GM12878 (cell line): ENCODE measurements at regions not wholly inside any gene's neighbourhood (a gene's known extent, or its start where the extent isn't known, plus 50 kb on each side); places are given as distances from the start of the nearest gene placed in this dataset.

Experiments
- ATAC-seq: fragments of 200-7000 bp; cut with Tn5 transposase; 3 replicates; pipeline ENCODE4 v1.9.1; 2020; ENCODE audit warnings: mild to moderate bottlenecking, moderate library complexity
- BruUV-seq: library from RNA; stranded (reverse); fragments of 400-500 nt; replicated peaks from 2 replicates; lab custom pipeline; 2021; lab: Mats Ljungman, UMichigan
- CTCF ChIA-PET: fragments of 300-600 bp; sonication (Branson Sonifier 250); formaldehyde crosslinking; extraction: SDS; loops from one replicate; lab custom pipeline; 2021; ENCODE audit warnings: inconsistent platforms; lab: Yijun Ruan, JAX
- POLR2A ChIA-PET: fragments of 350-600 bp; formaldehyde crosslinking; extraction: SDS; loops from one replicate; lab custom pipeline; 2021; ENCODE audit warnings: inconsistent platforms; lab: Charles Lee
- RAD21 ChIA-PET: fragments of 300-600 bp; sonication (Branson Sonifier 250); formaldehyde crosslinking; loops from one replicate; lab custom pipeline; 2023; ENCODE audit warnings: antibody characterized with exemption; ENCODE audit not compliant: unreplicated experiment; lab: Charles Lee
- SMC1A ChIA-PET: fragments of 300-600 bp; sonication (Branson Sonifier 250); formaldehyde crosslinking; loops from one replicate; lab custom pipeline; 2023; ENCODE audit not compliant: unreplicated experiment, uncharacterized antibody; lab: Charles Lee
- DNase-seq: peaks from one replicate; pipeline ENCODE4 v3.0.0-alpha.2; 2011; ENCODE audit warnings: low read depth, low spot score
- FAIRE-seq: peaks from 3 replicates; lab custom pipeline; 2011; peaks lifted over from hg19 to GRCh38; lab: Jason Lieb, UNC
- H2AFZ ChIP-seq: 2 replicates; pipeline ENCODE4 v1.6.0; 2011; ENCODE audit warnings: low read depth, low read length, control low read depth; ENCODE audit not compliant: control insufficient read depth
- H3K27ac ChIP-seq: 2 replicates; pipeline ENCODE4 v1.5.1; 2011; ENCODE audit warnings: control low read depth; ENCODE audit not compliant: control insufficient read depth, insufficient read depth
- H3K27me3 ChIP-seq, 2 experiments: replicated peaks in 1 of 2; 2 replicates each; pipeline versions ENCODE4 v1.6.0 to v1.6.1; 2011; ENCODE audit warnings: low read length in 1 of 2; ENCODE audit not compliant: control insufficient read depth in 2 of 2, insufficient read depth in 2 of 2
- H3K36me3 ChIP-seq, 2 experiments: 2 replicates each; pipeline ENCODE4 v1.5.1; 2011; ENCODE audit warnings: low read length in 1 of 2; ENCODE audit not compliant: control insufficient read depth in 2 of 2, insufficient read depth in 2 of 2
- H3K4me1 ChIP-seq: 2 replicates; pipeline ENCODE4 v1.6.1; 2011; ENCODE audit warnings: mild to moderate bottlenecking, low read length, moderate library complexity, mixed read lengths; ENCODE audit not compliant: control insufficient read depth, insufficient read depth
- H3K4me2 ChIP-seq: 2 replicates; pipeline ENCODE4 v1.6.0; 2011; ENCODE audit warnings: control low read depth; ENCODE audit not compliant: control insufficient read depth, insufficient read depth
- H3K4me3 ChIP-seq: fragments of 200-600 bp; sonication (generic); 2 replicates; pipeline ENCODE4 v1.5.1; 2016
- H3K79me2 ChIP-seq: 2 replicates; pipeline ENCODE4 v1.6.0; 2011; ENCODE audit warnings: low read length; ENCODE audit not compliant: control insufficient read depth, insufficient read depth
- H3K9ac ChIP-seq: 2 replicates; pipeline ENCODE4 v1.8.0; 2011; ENCODE audit warnings: low read length, control low read depth, mixed read lengths; ENCODE audit not compliant: control insufficient read depth, insufficient read depth
- H3K9me3 ChIP-seq: replicated peaks from 3 replicates; pipeline ENCODE4 v1.5.1; 2011; ENCODE audit warnings: mild to moderate bottlenecking, low read length; ENCODE audit not compliant: control insufficient read depth, insufficient read depth
- H4K20me1 ChIP-seq: 2 replicates; pipeline ENCODE4 v1.6.0; 2011; ENCODE audit not compliant: control insufficient read depth, insufficient read depth
- ATF3 ChIP-seq: IDR thresholded peaks from 2 replicates; pipeline ENCODE4 v1.6.1; 2011; ENCODE audit warnings: low read depth, mild to moderate bottlenecking, low read length, moderate library complexity, borderline replicate concordance; ENCODE audit errors: extremely low read depth
- EP300 ChIP-seq, 2 experiments: fragments of 150-350 bp in 1 of 2; IDR thresholded peaks; 2 replicates each; pipeline ENCODE4 v1.6.1; 2011 to 2012; ENCODE audit warnings: low read depth in 2 of 2, low read length in 2 of 2, borderline replicate concordance in 1 of 2, improper control_type of control experiment in 1 of 2, inconsistent platforms in 1 of 2; ENCODE audit not compliant: control insufficient read depth in 1 of 2
- ESRRA ChIP-seq: IDR thresholded peaks from 2 replicates; pipeline ENCODE4 v1.6.1; 2012; ENCODE audit warnings: mild to moderate bottlenecking, low read length, improper control_type of control experiment
- GABPA ChIP-seq: IDR thresholded peaks from 2 replicates; pipeline ENCODE4 v1.6.1; 2014; ENCODE audit warnings: antibody characterized with exemption, low read depth, mild to moderate bottlenecking, inconsistent platforms
- HCFC1 ChIP-seq: fragments of 150-350 bp; IDR thresholded peaks from 2 replicates; pipeline ENCODE4 v1.6.1; 2014; ENCODE audit warnings: low read length
- IRF4 ChIP-seq: IDR thresholded peaks from 2 replicates; pipeline ENCODE4 v1.6.1; 2011; ENCODE audit warnings: low read depth, low read length
- NR2C1 ChIP-seq: fragments of 450-650 bp; IDR thresholded peaks from 2 replicates; pipeline ENCODE4 v1.6.1; 2017; ENCODE audit warnings: antibody characterized with exemption, mild to moderate bottlenecking, moderate library complexity
- PBX3 ChIP-seq: IDR thresholded peaks from 2 replicates; pipeline ENCODE4 v1.6.1; 2011; ENCODE audit warnings: mild to moderate bottlenecking, low read depth, low read length, moderate library complexity; ENCODE audit not compliant: insufficient replicate concordance
- PKNOX1 ChIP-seq: fragments of 450-650 bp; IDR thresholded peaks from 2 replicates; pipeline ENCODE4 v1.6.1; 2016; ENCODE audit warnings: mild to moderate bottlenecking
- RAD51 ChIP-seq: fragments of 450-650 bp; IDR thresholded peaks from 2 replicates; pipeline ENCODE4 v1.6.1; 2016; ENCODE audit warnings: moderate library complexity, mild to moderate bottlenecking, inconsistent platforms
- SMAD1 ChIP-seq: fragments of 450-650 bp; IDR thresholded peaks from 2 replicates; pipeline ENCODE4 v1.6.1; 2018; ENCODE audit warnings: mild to moderate bottlenecking, low read depth; ENCODE audit not compliant: partially characterized antibody
- SMC3 ChIP-seq: IDR thresholded peaks from 2 replicates; pipeline ENCODE4 v1.6.1; 2011; ENCODE audit warnings: low read length, improper control_type of control experiment, borderline replicate concordance
- SREBF1 ChIP-seq: IDR thresholded peaks from 2 replicates; pipeline ENCODE4 v1.6.1; 2012; ENCODE audit warnings: mild to moderate bottlenecking, low read length
- WGBS: methylation state at CpG from one replicate; pipeline ENCODE4 v1.1.6; 2016; ENCODE audit warnings: low lambda C conversion rate; ENCODE audit not compliant: insufficient replicate concordance, insufficient coverage; ENCODE audit errors: missing lambda C conversion rate; 5-methylcytosine and 5-hydroxymethylcytosine counted together
- in situ Hi-C: fragments of 300-500 bp; cut with MboI; formaldehyde crosslinking; loops from 9 replicates; pipeline ENCODE4 v1.14.3; 2018; ENCODE audit warnings: mixed read lengths
- intact Hi-C: fragments of 100-400 bp; cut with micrococcal nuclease; formaldehyde crosslinking; loops from one replicate; pipeline ENCODE4 v1.14.2; 2022; ENCODE audit not compliant: unreplicated experiment

- intact Hi-C loops = no loop called here
Observed at GRCh38 chr2:78615956-78616355, 409.5 kb upstream of the REG3G start.

More at GRCh38 chr2:78615956-78616355, 409.5 kb upstream of the REG3G start:
- ChIA-PET CTCF (no interaction called here), RAD21 (interaction anchor here (0.7 kb wide), 1 partner anchor 281 kb away, joined by 3 read pairs; no protein-coding TSS in a partner anchor), SMC1A (interaction anchor here (0.6 kb wide), 1 partner anchor 168 kb away, joined by 3 read pairs; no protein-coding TSS in a partner anchor), POLR2A (no interaction called here)
- DNase-seq (no peak), FAIRE-seq (no peak), ATAC-seq (no peak)
- in situ Hi-C loops = no loop called here
- no peak overlapping the region for H3K4me2 ChIP-seq
- 0% methylated on average over 2 of the region's 2 CpGs for whole genome bisulfite sequencing
- no TSS peak for BruUV-seq
- no peak overlapping the region for H3K27ac ChIP-seq
- no peaks in the 10 kb centered on the region for H3K4me1 ChIP-seq
- H2AFZ ChIP-seq = no peak overlapping the region
- TF ChIP-seq SREBF1 = no peak
- no peak for TF ChIP-seq IRF4
- TF ChIP-seq PBX3 = no peak
- no peak for TF ChIP-seq NR2C1
- no peak for TF ChIP-seq ATF3
- TF ChIP-seq GABPA = no peak
- TF ChIP-seq PKNOX1 = no peak
- no peak for TF ChIP-seq HCFC1
- TF ChIP-seq ESRRA = no peak
- no peak for TF ChIP-seq EP300 (IDR thresholded peaks at IDR 0.05; ENCODE audit: borderline replicate concordance in 1 of 2, control insufficient read depth in 1 of 2, low read depth in 2 of 2, low read length in 2 of 2)
- no peak for TF ChIP-seq RAD51
- no peak for TF ChIP-seq SMC3
- TF ChIP-seq SMAD1 = no peak
- H3K9me3 ChIP-seq = no peaks in the 10 kb centered on the region
- H3K27me3 ChIP-seq = no peaks in the 10 kb centered on the region
- no peaks in the 10 kb centered on the region for H4K20me1 ChIP-seq
- H3K79me2 ChIP-seq = no peaks in the 10 kb centered on the region
- no peak overlapping the region for H3K4me3 ChIP-seq
- no peaks in the 10 kb centered on the region for H3K36me3 ChIP-seq
- no peak overlapping the region for H3K9ac ChIP-seq
